Osteoblast (primary cell): ENCODE measurements at regions not wholly inside any gene's neighbourhood (a gene's known extent, or its start where the extent isn't known, plus 50 kb on each side); places are given as distances from the start of the nearest gene placed in this dataset.

Experiments used
- DNase-seq: peaks from one replicate; pipeline ENCODE4 v3.0.0; 2011; ENCODE audit warnings: low spot score, mixed read lengths; ENCODE audit not compliant: insufficient read length; ENCODE audit errors: missing footprints
- H2AFZ ChIP-seq: 2 replicates; pipeline ENCODE4 v1.6.0; 2011; ENCODE audit warnings: mild to moderate bottlenecking, low read length
- H3K27ac ChIP-seq: 2 replicates; pipeline ENCODE4 v1.5.1; 2011; ENCODE audit warnings: mild to moderate bottlenecking, low read depth, low read length, moderate library complexity
- H3K27me3 ChIP-seq: 2 replicates; pipeline ENCODE4 v1.6.0; 2012; ENCODE audit warnings: mild to moderate bottlenecking, control low read depth, inconsistent platforms, low read length, moderate library complexity; ENCODE audit not compliant: insufficient read depth
- H3K36me3 ChIP-seq: 2 replicates; pipeline ENCODE4 v1.5.1; 2011; ENCODE audit warnings: mild to moderate bottlenecking, low read length, control low read depth, moderate library complexity; ENCODE audit not compliant: insufficient read depth
- H3K4me1 ChIP-seq: 2 replicates; pipeline ENCODE4 v1.5.1; 2011; ENCODE audit warnings: mild to moderate bottlenecking, low read length, control low read depth, moderate library complexity; ENCODE audit not compliant: insufficient read depth
- H3K4me2 ChIP-seq: 2 replicates; pipeline ENCODE4 v1.6.0; 2011; ENCODE audit warnings: mild to moderate bottlenecking, low read length; ENCODE audit not compliant: insufficient read depth
- H3K4me3 ChIP-seq: fragments of 200-600 bp; sonication (generic); 3 replicates; pipeline ENCODE4 v1.5.1; 2012; ENCODE audit warnings: mild to moderate bottlenecking, low read length, inconsistent platforms; ENCODE audit not compliant: insufficient read depth
- H3K79me2 ChIP-seq: 2 replicates; pipeline ENCODE4 v1.6.0; 2012; ENCODE audit warnings: mild to moderate bottlenecking, low read length, control low read depth, inconsistent platforms; ENCODE audit not compliant: insufficient read depth
- H3K9me3 ChIP-seq: 2 replicates; pipeline ENCODE4 v1.5.1; 2011; ENCODE audit warnings: low read depth, low read length, control low read depth
- H4K20me1 ChIP-seq: 2 replicates; pipeline ENCODE4 v1.6.0; 2012; ENCODE audit warnings: mild to moderate bottlenecking, low read length, control low read depth; ENCODE audit not compliant: insufficient read depth
- TF ChIP-seq, protein P1 (sequence below): IDR thresholded peaks from 2 replicates; pipeline ENCODE4 v1.5.1; 2011; ENCODE audit warnings: mild to moderate bottlenecking, low read depth, low read length, moderate library complexity; ENCODE audit errors: extremely low read depth

DNA sequence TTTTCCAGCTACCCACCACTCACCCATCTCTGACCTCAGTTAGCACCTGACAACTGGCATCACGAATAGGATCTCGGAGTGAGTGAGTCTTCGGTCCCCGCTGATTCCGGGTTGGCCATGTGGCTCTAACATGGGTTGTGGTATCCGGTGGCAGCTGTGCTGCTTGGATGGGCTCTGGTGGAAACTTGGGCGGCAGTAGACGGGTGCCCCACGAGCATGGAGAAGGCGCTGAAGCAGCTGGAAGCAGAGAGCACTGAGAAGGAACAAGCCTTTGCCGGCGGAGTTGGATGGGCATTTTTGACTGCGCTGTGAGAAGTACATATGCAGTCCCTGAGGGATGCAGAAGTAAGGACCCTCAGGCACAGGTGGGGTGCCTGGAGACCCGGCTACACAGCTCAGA lies 1044.0 kb upstream of the ADGRL4 start:
- Histone ChIP-seq H4K20me1 (no peaks in the 10 kb centered on the region), H3K4me1 (no peaks in the 10 kb centered on the region), H3K79me2 (no peaks in the 10 kb centered on the region), H3K4me3 (no peak overlapping the region), H3K4me2 (no peak overlapping the region), H2AFZ (no peak overlapping the region), H3K9me3 (no peaks in the 10 kb centered on the region), H3K27ac (no peak overlapping the region), H3K27me3 (no peaks in the 10 kb centered on the region), H3K36me3 (no peaks in the 10 kb centered on the region)
- TF ChIP-seq, protein P1, sequence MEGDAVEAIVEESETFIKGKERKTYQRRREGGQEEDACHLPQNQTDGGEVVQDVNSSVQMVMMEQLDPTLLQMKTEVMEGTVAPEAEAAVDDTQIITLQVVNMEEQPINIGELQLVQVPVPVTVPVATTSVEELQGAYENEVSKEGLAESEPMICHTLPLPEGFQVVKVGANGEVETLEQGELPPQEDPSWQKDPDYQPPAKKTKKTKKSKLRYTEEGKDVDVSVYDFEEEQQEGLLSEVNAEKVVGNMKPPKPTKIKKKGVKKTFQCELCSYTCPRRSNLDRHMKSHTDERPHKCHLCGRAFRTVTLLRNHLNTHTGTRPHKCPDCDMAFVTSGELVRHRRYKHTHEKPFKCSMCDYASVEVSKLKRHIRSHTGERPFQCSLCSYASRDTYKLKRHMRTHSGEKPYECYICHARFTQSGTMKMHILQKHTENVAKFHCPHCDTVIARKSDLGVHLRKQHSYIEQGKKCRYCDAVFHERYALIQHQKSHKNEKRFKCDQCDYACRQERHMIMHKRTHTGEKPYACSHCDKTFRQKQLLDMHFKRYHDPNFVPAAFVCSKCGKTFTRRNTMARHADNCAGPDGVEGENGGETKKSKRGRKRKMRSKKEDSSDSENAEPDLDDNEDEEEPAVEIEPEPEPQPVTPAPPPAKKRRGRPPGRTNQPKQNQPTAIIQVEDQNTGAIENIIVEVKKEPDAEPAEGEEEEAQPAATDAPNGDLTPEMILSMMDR: no peak
- no peak for DNase-seq

DNA sequence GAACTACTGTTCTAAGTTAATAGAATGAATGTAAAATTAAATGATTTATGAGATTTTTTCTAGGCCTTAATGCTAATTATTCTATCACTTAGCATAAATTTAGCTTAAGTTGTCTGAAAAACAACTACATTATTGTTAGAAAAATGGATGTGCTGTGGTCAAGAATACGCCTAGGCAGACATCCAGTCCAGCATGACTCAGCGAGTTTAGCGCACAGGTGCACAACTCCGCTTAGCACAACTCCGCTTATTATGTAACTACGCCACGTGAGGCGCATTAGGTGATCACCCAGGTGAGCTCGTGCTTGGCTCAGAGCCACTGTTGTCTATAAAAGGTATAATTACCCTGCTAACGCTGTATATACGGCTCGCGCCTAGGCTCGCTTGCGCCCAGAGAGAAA lies 1043.6 kb upstream of the ADGRL4 start:
- Histone ChIP-seq H3K4me3 (no peak overlapping the region), H4K20me1 (no peaks in the 10 kb centered on the region), H3K9me3 (no peaks in the 10 kb centered on the region), H3K27me3 (no peaks in the 10 kb centered on the region), H3K36me3 (no peaks in the 10 kb centered on the region), H3K4me2 (no peak overlapping the region), H3K4me1 (no peaks in the 10 kb centered on the region), H2AFZ (no peak overlapping the region), H3K79me2 (no peaks in the 10 kb centered on the region), H3K27ac (no peak overlapping the region)
- no peak for DNase-seq
- TF ChIP-seq, protein P1: no peak

DNA sequence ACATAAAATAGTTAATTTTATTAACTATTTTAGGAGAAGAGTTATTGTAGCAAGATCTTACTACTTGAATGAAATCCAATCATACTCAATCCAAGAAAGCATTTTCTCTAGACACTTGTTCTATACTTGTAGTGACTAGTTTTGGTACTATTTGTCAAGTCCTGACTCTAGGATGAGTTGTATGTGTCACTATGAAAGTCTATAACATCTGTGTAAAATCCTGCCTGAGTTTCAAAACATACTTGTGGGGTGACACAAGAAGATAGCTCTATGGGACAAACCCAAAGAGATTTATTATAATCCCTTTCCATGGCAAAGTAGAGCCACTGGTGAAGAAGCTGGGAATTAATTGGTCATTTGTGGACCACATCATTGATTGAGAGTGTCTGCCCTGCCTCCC lies 1042.2 kb upstream of the ADGRL4 start:
- H3K79me2 ChIP-seq: no peaks in the 10 kb centered on the region
- no peaks in the 10 kb centered on the region for H3K36me3 ChIP-seq
- no peaks in the 10 kb centered on the region for H3K4me1 ChIP-seq
- TF ChIP-seq, protein P1: no peak
- H3K27me3 ChIP-seq: no peaks in the 10 kb centered on the region
- no peak overlapping the region for H2AFZ ChIP-seq
- H3K27ac ChIP-seq: no peak overlapping the region
- H4K20me1 ChIP-seq: no peaks in the 10 kb centered on the region
- H3K4me2 ChIP-seq: no peak overlapping the region
- H3K4me3 ChIP-seq: no peak overlapping the region
- DNase-seq: no peak
- no peaks in the 10 kb centered on the region for H3K9me3 ChIP-seq

DNA sequence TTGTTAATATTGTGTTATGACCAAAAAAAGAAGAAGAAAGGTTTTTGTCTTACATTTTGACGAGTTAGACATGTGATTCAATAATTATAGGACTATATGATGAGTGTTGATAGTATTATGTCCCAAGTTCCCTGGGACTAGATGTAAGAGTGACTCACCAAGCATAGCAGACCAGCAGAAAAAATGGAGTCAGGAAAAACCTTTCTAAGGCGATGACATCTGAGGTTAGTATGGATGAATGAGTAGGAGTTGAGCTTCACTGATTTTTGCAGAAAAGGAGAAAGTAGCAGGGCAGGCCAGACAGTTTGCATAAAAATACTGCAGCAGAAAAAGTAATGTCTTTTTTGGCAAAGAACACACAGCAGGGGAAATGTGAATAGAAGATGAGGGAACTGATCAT lies 1041.3 kb upstream of the ADGRL4 start:
- Histone ChIP-seq H3K79me2 (no peaks in the 10 kb centered on the region), H3K4me3 (no peak overlapping the region), H3K27ac (no peak overlapping the region), H4K20me1 (no peaks in the 10 kb centered on the region), H3K27me3 (no peaks in the 10 kb centered on the region), H3K4me2 (no peak overlapping the region), H2AFZ (no peak overlapping the region), H3K36me3 (no peaks in the 10 kb centered on the region), H3K4me1 (no peaks in the 10 kb centered on the region), H3K9me3 (no peaks in the 10 kb centered on the region)
- TF ChIP-seq, protein P1: no peak
- no peak for DNase-seq
